Naive thymus-derived CD4-positive, alpha-beta T cell (primary cell): ENCODE measurements at regions not wholly inside any gene's neighbourhood (a gene's known extent, or its start where the extent isn't known, plus 50 kb on each side); places are given as distances from the start of the nearest gene placed in this dataset.
A peak's percentile ranks its signal among the peaks of the same experiment; 100 is the strongest.

Experiments used
- ATAC-seq: fragments of 150-1000 bp; cut with Tn5 transposase; 2 replicates; pipeline ENCODE4 v1.10.0; 2021; ENCODE audit warnings: mild to moderate bottlenecking, moderate library complexity
- CTCF ChIA-PET: fragments of 350-600 bp; sonication (Branson Sonifier 250); formaldehyde crosslinking; loops from one replicate; lab custom pipeline; 2021; ENCODE audit warnings: antibody characterized with exemption; lab: Charles Lee
- POLR2A ChIA-PET: fragments of 350-600 bp; sonication (Branson Sonifier 250); formaldehyde crosslinking; loops from one replicate; lab custom pipeline; 2021; ENCODE audit warnings: antibody characterized with exemption, inconsistent platforms; lab: Charles Lee
- DNase-seq, 9 donors: peaks; one replicate each; pipeline versions ENCODE4 v3.0.0 to v3.0.0-alpha.2; 2020 to 2022; ENCODE audit warnings: mixed read lengths in 1 of 9
- H3K27ac ChIP-seq: one replicate; pipeline ENCODE4 v1.7.0; 2013; ENCODE audit warnings: mild to moderate bottlenecking, low read depth, low read length, moderate library complexity
- H3K27me3 ChIP-seq, 2 donors: one replicate each; pipeline ENCODE4 v1.7.0; 2013; ENCODE audit warnings: low read length in 2 of 2, mild to moderate bottlenecking in 2 of 2, moderate library complexity in 2 of 2; ENCODE audit not compliant: control insufficient read depth in 2 of 2, insufficient read depth in 2 of 2
- H3K36me3 ChIP-seq, 3 experiments: 1 replicate in 2 of 3; 2 replicates in 1 of 3; pipeline ENCODE4 v1.7.0; 2013; ENCODE audit warnings: low read length in 3 of 3, mild to moderate bottlenecking in 3 of 3, moderate library complexity in 1 of 3; ENCODE audit not compliant: insufficient read depth in 3 of 3, control insufficient read depth in 2 of 3
- H3K4me1 ChIP-seq, 2 donors: one replicate each; pipeline ENCODE4 v1.7.0; 2013; ENCODE audit warnings: low read length in 2 of 2, mild to moderate bottlenecking in 2 of 2, moderate library complexity in 1 of 2; ENCODE audit not compliant: control insufficient read depth in 2 of 2, insufficient read depth in 2 of 2
- H3K4me3 ChIP-seq: 2 replicates; pipeline ENCODE4 v1.7.0; 2013; ENCODE audit warnings: mild to moderate bottlenecking, low read length
- H3K9me3 ChIP-seq, 3 experiments: 1 replicate in 2 of 3; 2 replicates in 1 of 3; pipeline ENCODE4 v1.7.0; 2013; ENCODE audit warnings: low read length in 3 of 3; ENCODE audit not compliant: control insufficient read depth in 2 of 3
- H3K27ac Mint-ChIP-seq, 9 donors: one replicate each; pipeline ENCODE4 v1.8.0; 2020 to 2022; ENCODE audit warnings: mixed read lengths in 9 of 9, mild to moderate bottlenecking in 8 of 9, moderate library complexity in 5 of 9, inconsistent platforms in 2 of 9
- H3K27me3 Mint-ChIP-seq, 5 donors: one replicate each; pipeline ENCODE4 v1.8.0; 2021 to 2022; ENCODE audit warnings: mixed read lengths in 5 of 5, mild to moderate bottlenecking in 1 of 5
- H3K36me3 Mint-ChIP-seq, 5 donors: one replicate each; pipeline ENCODE4 v1.8.0; 2020 to 2022; ENCODE audit warnings: mixed read lengths in 5 of 5, mild to moderate bottlenecking in 3 of 5, inconsistent platforms in 1 of 5
- H3K4me1 Mint-ChIP-seq, 7 donors: one replicate each; pipeline ENCODE4 v1.8.0; 2020 to 2022; ENCODE audit warnings: mixed read lengths in 7 of 7, mild to moderate bottlenecking in 3 of 7, inconsistent platforms in 1 of 7
- H3K4me3 Mint-ChIP-seq, 10 donors: one replicate each; pipeline ENCODE4 v1.8.0; 2020 to 2022; ENCODE audit warnings: mild to moderate bottlenecking in 10 of 10, mixed read lengths in 10 of 10, moderate library complexity in 6 of 10, inconsistent platforms in 2 of 10
- H3K9me3 Mint-ChIP-seq, 11 donors: one replicate each; pipeline ENCODE4 v1.8.0; 2020 to 2022; ENCODE audit warnings: mixed read lengths in 11 of 11, mild to moderate bottlenecking in 4 of 11, inconsistent platforms in 1 of 11, moderate library complexity in 1 of 11
- intact Hi-C, 2 donors: fragments of 100-400 bp; cut with micrococcal nuclease; formaldehyde crosslinking; loops; one replicate each; pipeline ENCODE4 v1.15.1; 2023

DNA sequence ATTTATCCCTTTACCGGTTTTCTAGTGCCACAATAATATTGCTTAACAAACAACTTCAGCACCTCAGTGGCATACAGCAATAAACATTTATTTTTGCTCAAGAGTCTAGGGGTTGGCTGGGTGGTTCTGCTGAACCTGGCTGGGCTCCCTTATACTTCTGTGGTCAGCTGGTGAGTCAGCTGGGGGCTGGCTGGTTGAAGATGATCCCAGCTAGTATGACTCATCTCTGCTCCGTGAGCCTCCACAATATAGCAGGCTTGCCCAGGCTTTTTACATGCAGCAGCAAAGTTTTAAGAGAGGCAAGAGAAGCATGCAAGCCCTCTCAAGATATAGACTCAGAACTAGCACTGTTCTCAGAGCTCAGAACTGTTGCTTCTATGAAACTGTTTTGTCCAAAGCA lies 523.5 kb upstream of the CLINT1 start:
- Mint-ChIP-seq H3K9me3 (peaks cover 0 to 22% (median 12%) of the 10 kb centered on the region in 11 donors), H3K4me1 (peaks cover 0 to 8% (median 0%) of the 10 kb centered on the region in 7 donors), H3K27me3 (no peaks in the 10 kb centered on the region), H3K4me3 (no peak overlapping the region), H3K27ac (no peak overlapping the region), H3K36me3 (peaks cover 0 to 9% (median 0%) of the 10 kb centered on the region in 5 donors)
- no peaks in the 10 kb centered on the region for H3K27me3 ChIP-seq
- ChIA-PET POLR2A (interaction anchor here (0.6 kb wide), 1 partner anchor 133 kb away, joined by 4 read pairs; no protein-coding TSS in a partner anchor), CTCF (no interaction called here)
- H3K4me1 ChIP-seq, result no peaks in the 10 kb centered on the region
- ATAC-seq, result peak; percentile 83
- intact Hi-C loops, result no loop called here
- H3K9me3 ChIP-seq, result no peaks in the 10 kb centered on the region
- H3K27ac ChIP-seq, result no peak overlapping the region
- peak in 1 of 9 donors; percentile 27 for DNase-seq
- no peak overlapping the region for H3K4me3 ChIP-seq
- no peaks in the 10 kb centered on the region for H3K36me3 ChIP-seq

- CTCF ChIA-PET, result no interaction called here
- no peak overlapping the region for H3K27ac Mint-ChIP-seq
- Histone ChIP-seq H3K4me3 (no peak overlapping the region), H3K36me3 (no peaks in the 10 kb centered on the region), H3K9me3 (no peaks in the 10 kb centered on the region), H3K27ac (no peak overlapping the region), H3K4me1 (no peaks in the 10 kb centered on the region), H3K27me3 (no peaks in the 10 kb centered on the region)
- H3K27me3 Mint-ChIP-seq, result no peaks in the 10 kb centered on the region
- POLR2A ChIA-PET, result no interaction called here
- intact Hi-C loops, result no loop called here
- peaks cover 0 to 10% (median 0%) of the 10 kb centered on the region in 5 donors for H3K36me3 Mint-ChIP-seq
- DNase-seq, result no peak
- peaks cover 0 to 8% (median 0%) of the 10 kb centered on the region in 7 donors for H3K4me1 Mint-ChIP-seq
- H3K4me3 Mint-ChIP-seq, result no peak overlapping the region
- H3K9me3 Mint-ChIP-seq, result peaks cover 0 to 23% (median 12%) of the 10 kb centered on the region in 11 donors
- ATAC-seq, result no peak
Observed at GRCh38 chr5:158381614-158382160, 522.7 kb upstream of the CLINT1 start.

- Histone ChIP-seq H3K4me1 (no peaks in the 10 kb centered on the region), H3K4me3 (no peak overlapping the region), H3K27ac (no peak overlapping the region), H3K36me3 (no peaks in the 10 kb centered on the region), H3K9me3 (no peaks in the 10 kb centered on the region), H3K27me3 (no peaks in the 10 kb centered on the region)
- Mint-ChIP-seq H3K9me3 (peaks cover 0 to 17% (median 7%) of the 10 kb centered on the region in 11 donors), H3K4me1 (peaks cover 0 to 8% (median 0%) of the 10 kb centered on the region in 7 donors), H3K36me3 (peaks cover 0 to 10% (median 0%) of the 10 kb centered on the region in 5 donors), H3K4me3 (no peak overlapping the region), H3K27ac (peak overlapping the region in 1 of 9 donors; percentile 19), H3K27me3 (no peaks in the 10 kb centered on the region)
- CTCF ChIA-PET, result no interaction called here
- POLR2A ChIA-PET, result no interaction called here
- ATAC-seq (no peak), DNase-seq (no peak)
- intact Hi-C loops, result no loop called here
Observed at GRCh38 chr5:158380661-158381060, 521.7 kb upstream of the CLINT1 start.

GRCh38 chr5:158378931-158379330 lies 520.0 kb upstream of the CLINT1 start:
- H3K4me3 ChIP-seq, result no peak overlapping the region
- Mint-ChIP-seq H3K4me3 (no peak overlapping the region), H3K9me3 (peaks cover 0 to 7% (median 2%) of the 10 kb centered on the region in 11 donors), H3K27ac (no peak overlapping the region), H3K36me3 (peaks cover 0 to 4% (median 0%) of the 10 kb centered on the region in 5 donors), H3K27me3 (no peaks in the 10 kb centered on the region), H3K4me1 (peaks cover 0 to 8% (median 0%) of the 10 kb centered on the region in 7 donors)
- H3K27me3 ChIP-seq, result no peaks in the 10 kb centered on the region
- H3K27ac ChIP-seq, result no peak overlapping the region
- DNase-seq (no peak), ATAC-seq (no peak)
- H3K36me3 ChIP-seq, result no peaks in the 10 kb centered on the region
- H3K9me3 ChIP-seq, result no peaks in the 10 kb centered on the region
- ChIA-PET CTCF (no interaction called here), POLR2A (no interaction called here)
- intact Hi-C loops, result no loop called here
- no peaks in the 10 kb centered on the region for H3K4me1 ChIP-seq

DNA sequence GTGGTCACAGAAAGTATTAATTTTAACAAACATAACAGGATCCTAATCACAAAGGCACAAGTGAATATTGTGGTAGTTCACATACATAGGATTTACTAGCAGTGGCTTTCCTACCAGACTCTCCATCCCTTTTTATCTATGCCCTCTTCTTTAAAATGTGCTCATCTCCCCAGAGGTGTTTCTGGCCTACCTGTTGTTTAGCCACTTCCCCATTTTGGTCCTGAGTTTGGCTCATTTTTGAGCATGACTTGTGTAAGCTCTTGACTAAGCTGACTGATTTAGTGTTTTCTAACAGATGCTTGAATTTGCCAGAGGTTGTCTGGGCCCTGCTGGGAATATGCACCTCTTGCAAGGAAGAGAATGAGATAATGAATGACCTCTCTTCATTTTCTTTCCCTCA lies 517.7 kb upstream of the CLINT1 start:
- peaks cover 0 to 4% (median 0%) of the 10 kb centered on the region in 5 donors for H3K36me3 Mint-ChIP-seq
- Histone ChIP-seq H3K36me3 (no peaks in the 10 kb centered on the region), H3K27me3 (no peaks in the 10 kb centered on the region), H3K9me3 (no peaks in the 10 kb centered on the region), H3K4me3 (no peak overlapping the region), H3K4me1 (no peaks in the 10 kb centered on the region), H3K27ac (no peak overlapping the region)
- ChIA-PET CTCF (no interaction called here), POLR2A (no interaction called here)
- peaks cover 0 to 8% (median 0%) of the 10 kb centered on the region in 7 donors for H3K4me1 Mint-ChIP-seq
- ATAC-seq (no peak), DNase-seq (no peak)
- no peak overlapping the region for H3K4me3 Mint-ChIP-seq
- no peak overlapping the region for H3K27ac Mint-ChIP-seq
- intact Hi-C loops, result no loop called here
- H3K27me3 Mint-ChIP-seq, result no peaks in the 10 kb centered on the region
- peaks cover 0 to 7% (median 2%) of the 10 kb centered on the region in 11 donors for H3K9me3 Mint-ChIP-seq

DNA sequence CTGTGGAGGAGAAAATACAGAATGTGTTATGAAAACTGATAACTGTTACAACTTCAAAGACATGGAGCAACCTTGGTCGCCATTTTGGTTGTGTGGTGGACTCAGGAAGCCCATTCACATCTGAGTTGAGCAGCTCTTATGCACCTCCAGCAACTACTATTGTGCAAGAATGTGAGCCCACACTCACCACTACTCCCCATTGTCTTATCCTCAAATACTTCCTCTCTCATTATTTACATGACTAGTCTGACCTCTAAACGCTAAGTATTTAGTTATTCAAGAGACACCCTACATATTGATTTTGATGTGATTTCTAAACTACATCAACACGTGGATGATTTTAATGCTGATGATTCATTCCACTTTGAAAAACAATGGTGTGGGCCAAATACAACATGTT lies 516.6 kb upstream of the CLINT1 start:
- H3K27me3 ChIP-seq, result no peaks in the 10 kb centered on the region
- no peaks in the 10 kb centered on the region for H3K4me1 ChIP-seq
- H3K27ac ChIP-seq, result no peak overlapping the region
- Mint-ChIP-seq H3K36me3 (peaks cover 0 to 4% (median 0%) of the 10 kb centered on the region in 5 donors), H3K9me3 (peaks cover 0 to 6% (median 2%) of the 10 kb centered on the region in 11 donors), H3K4me3 (no peak overlapping the region), H3K27ac (no peak overlapping the region), H3K27me3 (peaks cover 0 to 3% (median 0%) of the 10 kb centered on the region in 5 donors), H3K4me1 (peaks cover 0 to 5% (median 0%) of the 10 kb centered on the region in 7 donors)
- intact Hi-C loops, result no loop called here
- no peak overlapping the region for H3K4me3 ChIP-seq
- no peak for ATAC-seq
- POLR2A ChIA-PET, result no interaction called here
- no peaks in the 10 kb centered on the region for H3K9me3 ChIP-seq
- DNase-seq, result no peak
- H3K36me3 ChIP-seq, result no peaks in the 10 kb centered on the region
- CTCF ChIA-PET, result no interaction called here
